HG02870 (cell line): ENCODE measurements at regions not wholly inside any gene's neighbourhood (a gene's known extent, or its start where the extent isn't known, plus 50 kb on each side); places are given as distances from the start of the nearest gene placed in this dataset.
"Not testable (repeated sequence)": the region's sequence is repeated elsewhere in the genome, so short reads cannot be mapped to it uniquely, and the experiment has no call there.

Experiments
- ATAC-seq: cut with Tn5 transposase; IDR thresholded peaks from one replicate; pipeline ENCODE4 v1.9.1; 2021; ENCODE audit warnings: mild to moderate bottlenecking, moderate library complexity; ENCODE audit not compliant: unreplicated experiment

GRCh38 chr1:146883190-146883589 is 54.9 kb upstream of the NBPF12 start:
- ATAC-seq = not testable (repeated sequence)

DNA sequence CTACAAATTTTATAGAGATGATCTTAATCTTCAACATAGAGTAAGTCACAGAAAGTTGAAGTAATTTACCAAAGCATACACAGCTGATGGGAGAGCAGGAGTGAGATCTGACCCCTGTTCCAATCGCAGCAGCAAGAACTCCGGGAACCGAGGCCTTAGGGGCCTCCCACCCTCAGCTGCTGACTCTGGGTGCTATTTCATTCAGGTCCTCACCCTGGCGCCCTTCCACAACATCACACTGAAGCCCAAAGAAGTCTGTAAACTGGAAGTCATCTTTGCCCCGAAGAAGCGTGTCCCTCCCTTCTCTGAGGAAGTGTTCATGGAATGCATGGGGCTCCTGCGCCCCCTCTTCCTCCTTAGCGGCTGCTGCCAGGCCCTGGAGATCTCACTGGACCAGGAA is 57.0 kb upstream of the NBPF12 start:
- ATAC-seq = not testable (repeated sequence)

GRCh38 chr1:146863799-146864319 is 74.3 kb upstream of the NBPF12 start:
- ATAC-seq = not testable (repeated sequence)

DNA sequence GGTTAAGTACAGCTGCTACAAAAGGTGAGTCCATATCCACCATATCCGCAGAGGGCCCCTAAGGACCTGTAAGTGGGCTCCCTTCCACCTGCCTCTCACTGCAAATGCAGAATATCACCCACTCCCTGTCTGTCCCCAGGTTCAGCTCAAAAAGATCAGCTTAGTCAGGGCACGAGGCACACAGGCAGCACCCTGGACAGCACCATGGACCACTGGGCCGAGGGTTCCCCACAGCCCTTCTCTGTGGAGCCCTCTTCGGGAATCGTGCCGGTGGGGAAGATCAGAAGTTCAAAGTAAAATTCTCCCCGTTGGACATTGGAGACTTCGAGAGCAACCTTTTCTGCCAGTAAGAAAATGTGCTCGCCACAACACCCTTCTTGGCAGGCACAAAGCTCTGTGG is 85.0 kb upstream of the NBPF12 start:
- not testable (repeated sequence) for ATAC-seq

- ATAC-seq = not testable (repeated sequence)
Observed at GRCh38 chr1:146850352-146850889, 87.7 kb upstream of the NBPF12 start.

DNA sequence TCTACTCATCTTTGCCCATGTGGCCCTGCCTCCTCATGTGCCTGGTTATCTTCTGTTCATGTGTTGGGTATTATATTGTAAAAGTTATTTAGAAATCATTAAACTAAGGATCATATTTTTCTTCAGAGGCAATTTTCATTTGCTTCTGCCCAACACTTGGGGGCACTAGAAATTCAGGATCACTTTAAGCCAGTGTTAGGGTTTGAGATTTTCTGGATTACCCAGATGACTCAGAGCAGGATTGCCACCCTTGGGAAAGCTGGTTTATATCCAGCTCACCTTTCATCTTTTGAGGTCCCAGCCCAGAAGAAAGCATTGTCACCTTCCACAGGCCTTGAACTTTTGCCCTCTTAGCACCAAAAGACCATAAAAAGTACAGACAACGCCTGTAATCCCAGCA is 99.4 kb upstream of the NBPF12 start:
- ATAC-seq = not testable (repeated sequence)

- ATAC-seq = not testable (repeated sequence)
Observed at GRCh38 chr1:146826957-146827356, 111.2 kb upstream of the NBPF12 start.

GRCh38 chr1:146794236-146794635 is 143.9 kb upstream of the NBPF12 start:
- not testable (repeated sequence) for ATAC-seq

- ATAC-seq = not testable (repeated sequence)
Observed at GRCh38 chr1:146792725-146793124, 145.4 kb upstream of the NBPF12 start.

GRCh38 chr1:146784212-146784940 is 153.7 kb upstream of the NBPF12 start:
- not testable (repeated sequence) for ATAC-seq

- not testable (repeated sequence) for ATAC-seq
Observed at GRCh38 chr1:146781235-146781634, 156.9 kb upstream of the NBPF12 start.

DNA sequence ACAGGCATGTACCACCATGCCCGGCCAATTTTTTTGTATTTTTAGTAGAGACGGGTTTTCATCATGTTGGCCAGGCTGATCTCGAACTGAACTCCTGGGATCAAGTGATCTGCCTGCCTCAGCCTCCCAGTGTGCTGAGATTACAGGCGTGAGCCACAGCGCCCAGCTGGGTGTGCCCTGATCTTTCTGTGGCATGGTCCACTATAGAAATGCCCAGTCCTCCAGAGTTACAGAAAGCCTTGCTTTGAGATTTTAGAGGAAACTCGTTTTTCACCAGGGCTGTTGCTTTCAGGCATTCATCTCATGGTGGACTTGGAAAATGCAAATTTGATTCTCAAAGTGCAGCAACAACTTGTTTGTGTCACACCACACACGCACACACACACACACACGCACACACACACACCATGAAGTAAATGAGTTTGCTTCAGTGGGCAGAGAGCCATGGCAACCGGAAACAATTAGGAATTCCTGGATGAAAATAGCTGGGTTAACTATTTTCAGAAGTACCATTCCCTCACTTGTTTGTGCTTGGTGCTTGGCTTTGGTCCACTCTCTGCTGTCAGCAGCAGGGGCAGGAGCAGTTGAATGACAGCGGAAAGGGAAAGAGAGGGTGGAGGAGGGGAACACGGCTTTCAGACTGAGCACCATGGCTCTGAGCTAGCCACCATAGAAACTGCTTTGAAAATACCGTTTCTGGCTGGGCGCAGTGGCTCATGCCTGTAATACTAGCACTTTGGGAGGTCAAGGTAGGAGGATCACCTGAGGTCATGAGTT is 160.1 kb upstream of the NBPF12 start:
- ATAC-seq = not testable (repeated sequence)

DNA sequence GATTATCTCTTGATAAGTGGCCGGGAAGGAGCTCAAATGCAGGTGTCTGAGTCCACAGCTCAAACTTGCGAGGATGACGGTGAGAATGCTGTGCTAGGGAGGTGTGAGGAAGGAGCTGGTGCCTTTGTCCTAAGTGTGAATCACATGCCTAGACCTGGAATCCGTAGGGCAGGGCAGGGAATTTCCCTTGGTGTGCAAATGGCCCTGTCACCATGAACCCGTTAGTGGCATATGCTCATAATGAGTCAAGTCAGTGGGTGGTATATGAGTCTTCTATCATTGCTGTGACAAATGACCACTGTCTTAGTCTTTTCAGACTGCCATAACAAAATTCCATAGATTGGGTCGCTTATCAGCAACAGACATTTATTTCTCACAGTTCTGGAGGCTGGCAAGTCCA is 163.1 kb upstream of the NBPF12 start:
- not testable (repeated sequence) for ATAC-seq

GRCh38 chr1:146774271-146774670 is 163.9 kb upstream of the NBPF12 start:
- not testable (repeated sequence) for ATAC-seq

- not testable (repeated sequence) for ATAC-seq
Observed at GRCh38 chr1:146771409-146771808, 166.7 kb upstream of the NBPF12 start.

GRCh38 chr1:146770998-146771397 is 167.1 kb upstream of the NBPF12 start:
- ATAC-seq = not testable (repeated sequence)

- not testable (repeated sequence) for ATAC-seq
Observed at GRCh38 chr1:146763234-146763633, 174.9 kb upstream of the NBPF12 start.

DNA sequence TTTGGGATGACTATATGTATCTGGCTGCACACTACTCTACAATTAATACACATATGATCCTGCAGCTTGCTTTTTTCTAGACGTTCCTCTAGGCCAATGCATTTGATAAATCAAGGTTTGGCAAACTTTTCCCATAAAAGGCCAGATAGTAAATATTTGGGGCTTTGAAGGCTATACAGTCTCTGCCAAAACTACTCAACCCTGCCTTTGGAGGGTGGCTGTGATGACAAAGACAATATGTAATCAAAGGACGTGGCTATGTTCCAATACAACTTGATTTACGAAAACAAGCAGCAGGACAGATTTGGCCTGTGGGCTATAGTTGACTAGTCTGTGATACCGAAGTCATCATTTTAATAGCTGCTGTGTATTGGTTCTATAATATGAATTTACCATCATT is 181.3 kb upstream of the NBPF12 start:
- ATAC-seq = not testable (repeated sequence)

GRCh38 chr1:146748686-146749085 is 189.4 kb upstream of the NBPF12 start:
- not testable (repeated sequence) for ATAC-seq

DNA sequence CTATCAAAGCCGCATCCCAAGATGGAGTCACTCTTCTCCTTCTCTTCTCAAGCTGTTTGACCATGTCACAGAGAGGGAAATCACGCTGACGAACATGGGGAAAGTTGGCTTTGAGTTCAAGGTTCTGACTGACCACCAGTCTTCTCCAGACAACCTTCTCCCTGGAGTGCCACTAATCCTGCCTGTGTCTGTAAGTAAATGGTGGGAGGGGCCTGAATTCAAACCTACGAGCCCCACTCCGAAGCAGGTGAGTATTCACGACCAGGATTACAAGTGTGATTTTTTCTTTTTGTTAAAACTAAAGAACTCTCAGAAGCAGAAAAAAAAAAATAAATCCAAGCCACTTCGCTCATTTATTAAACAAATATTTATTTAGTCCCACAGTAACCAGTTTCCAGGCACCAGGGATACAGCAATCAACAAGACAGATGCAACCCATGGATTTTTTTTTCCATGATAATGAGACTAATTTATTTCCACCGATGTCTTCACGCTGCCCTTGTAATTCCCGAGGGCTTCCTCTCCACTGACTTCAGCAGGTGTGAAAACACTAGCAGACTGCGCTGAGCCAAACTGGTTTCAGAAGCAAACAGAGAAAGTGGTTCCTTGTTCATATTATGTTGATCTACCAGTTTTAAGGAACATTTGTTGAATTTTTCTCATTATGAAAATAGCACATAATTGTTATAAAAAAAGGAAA is 206.0 kb upstream of the NBPF12 start:
- ATAC-seq = not testable (repeated sequence)
